Muscle layer of colon (tissue), 2 donors: ENCODE measurements at regions not wholly inside any gene's neighbourhood (a gene's known extent, or its start where the extent isn't known, plus 50 kb on each side); places are given as distances from the start of the nearest gene placed in this dataset.

Source experiments
- H3K27ac ChIP-seq: one replicate; pipeline ENCODE4 v1.7.0; 2013; ENCODE audit warnings: low read depth, mild to moderate bottlenecking, low read length, moderate library complexity
- H3K27me3 ChIP-seq, 2 donors: one replicate each; pipeline ENCODE4 v1.7.0; 2013; ENCODE audit warnings: low read length in 2 of 2, mild to moderate bottlenecking in 2 of 2; ENCODE audit not compliant: insufficient read depth in 2 of 2, control insufficient read depth in 1 of 2
- H3K36me3 ChIP-seq: one replicate; pipeline ENCODE4 v1.7.0; 2013; ENCODE audit warnings: mild to moderate bottlenecking, low read length; ENCODE audit not compliant: insufficient read depth
- H3K4me1 ChIP-seq: one replicate; pipeline ENCODE4 v1.7.0; 2013; ENCODE audit warnings: mild to moderate bottlenecking, low read length; ENCODE audit not compliant: insufficient read depth
- H3K4me3 ChIP-seq, 2 donors: one replicate each; pipeline ENCODE4 v1.7.0; 2013; ENCODE audit warnings: low read length in 2 of 2, low read depth in 1 of 2, mild to moderate bottlenecking in 1 of 2, moderate library complexity in 1 of 2
- H3K9ac ChIP-seq: one replicate; pipeline ENCODE4 v1.7.0; 2013; ENCODE audit warnings: low read length
- H3K9me3 ChIP-seq: one replicate; pipeline ENCODE4 v1.7.0; 2013; ENCODE audit warnings: mild to moderate bottlenecking, low read length
- donor health status: abdominal sarcoma.
- donor health status: Adenocarcinoma of cecum.

GRCh38 chr12:89783359-89784060 is 74.9 kb upstream of the ATP2B1 start:
- Histone ChIP-seq H3K27ac (no peak overlapping the region), H3K9me3 (no peaks in the 10 kb centered on the region), H3K9ac (no peak overlapping the region), H3K4me1 (peaks cover 10% of the 10 kb centered on the region), H3K27me3 (no peaks in the 10 kb centered on the region), H3K4me3 (no peak overlapping the region), H3K36me3 (no peaks in the 10 kb centered on the region)

- Histone ChIP-seq H3K27me3 (no peaks in the 10 kb centered on the region), H3K9ac (no peak overlapping the region), H3K9me3 (no peaks in the 10 kb centered on the region), H3K4me3 (no peak overlapping the region), H3K36me3 (no peaks in the 10 kb centered on the region), H3K27ac (no peak overlapping the region), H3K4me1 (peaks cover 10% of the 10 kb centered on the region)
Measured at GRCh38 chr12:89782807-89783206, 74.2 kb upstream of the ATP2B1 start.

- no peaks in the 10 kb centered on the region for H3K36me3 ChIP-seq
- no peaks in the 10 kb centered on the region for H3K27me3 ChIP-seq
- no peak overlapping the region for H3K9ac ChIP-seq
- H3K27ac ChIP-seq, result no peak overlapping the region
- peaks cover 10% of the 10 kb centered on the region for H3K4me1 ChIP-seq
- no peak overlapping the region for H3K4me3 ChIP-seq
- H3K9me3 ChIP-seq, result no peaks in the 10 kb centered on the region
Measured at GRCh38 chr12:89781946-89782550, 73.4 kb upstream of the ATP2B1 start.

- H3K27ac ChIP-seq, result no peak overlapping the region
- no peak overlapping the region for H3K9ac ChIP-seq
- H3K4me1 ChIP-seq, result peaks cover 10% of the 10 kb centered on the region
- no peaks in the 10 kb centered on the region for H3K27me3 ChIP-seq
- no peaks in the 10 kb centered on the region for H3K36me3 ChIP-seq
- no peaks in the 10 kb centered on the region for H3K9me3 ChIP-seq
- H3K4me3 ChIP-seq, result no peak overlapping the region
Measured at GRCh38 chr12:89781156-89781555, 72.5 kb upstream of the ATP2B1 start.

- no peaks in the 10 kb centered on the region for H3K36me3 ChIP-seq
- no peaks in the 10 kb centered on the region for H3K27me3 ChIP-seq
- no peak overlapping the region for H3K9ac ChIP-seq
- no peak overlapping the region for H3K27ac ChIP-seq
- peaks cover 10% of the 10 kb centered on the region for H3K4me1 ChIP-seq
- H3K9me3 ChIP-seq, result no peaks in the 10 kb centered on the region
- no peak overlapping the region for H3K4me3 ChIP-seq
Measured at GRCh38 chr12:89779090-89779489, 70.5 kb upstream of the ATP2B1 start.

GRCh38 chr12:89777733-89778379 is 69.2 kb upstream of the ATP2B1 start:
- Histone ChIP-seq H3K4me1 (peaks cover under 1% of the 10 kb centered on the region), H3K9me3 (no peaks in the 10 kb centered on the region), H3K27ac (no peak overlapping the region), H3K36me3 (no peaks in the 10 kb centered on the region), H3K9ac (no peak overlapping the region), H3K4me3 (no peak overlapping the region), H3K27me3 (no peaks in the 10 kb centered on the region)

GRCh38 chr12:89775986-89776365 is 67.3 kb upstream of the ATP2B1 start:
- no peak overlapping the region for H3K4me3 ChIP-seq
- no peaks in the 10 kb centered on the region for H3K4me1 ChIP-seq
- no peaks in the 10 kb centered on the region for H3K36me3 ChIP-seq
- H3K27me3 ChIP-seq, result no peaks in the 10 kb centered on the region
- no peak overlapping the region for H3K9ac ChIP-seq
- no peaks in the 10 kb centered on the region for H3K9me3 ChIP-seq
- H3K27ac ChIP-seq, result no peak overlapping the region

GRCh38 chr12:89775063-89775985 is 66.7 kb upstream of the ATP2B1 start:
- no peak overlapping the region for H3K9ac ChIP-seq
- no peaks in the 10 kb centered on the region for H3K36me3 ChIP-seq
- no peaks in the 10 kb centered on the region for H3K27me3 ChIP-seq
- H3K4me3 ChIP-seq, result no peak overlapping the region
- no peaks in the 10 kb centered on the region for H3K9me3 ChIP-seq
- H3K27ac ChIP-seq, result no peak overlapping the region
- H3K4me1 ChIP-seq, result no peaks in the 10 kb centered on the region

GRCh38 chr12:89774645-89775044 is 66.0 kb upstream of the ATP2B1 start:
- H3K9me3 ChIP-seq, result no peaks in the 10 kb centered on the region
- no peak overlapping the region for H3K9ac ChIP-seq
- H3K27me3 ChIP-seq, result no peaks in the 10 kb centered on the region
- no peaks in the 10 kb centered on the region for H3K36me3 ChIP-seq
- no peaks in the 10 kb centered on the region for H3K4me1 ChIP-seq
- no peak overlapping the region for H3K27ac ChIP-seq
- H3K4me3 ChIP-seq, result no peak overlapping the region

GRCh38 chr12:89770391-89770790 is 61.8 kb upstream of the ATP2B1 start:
- Histone ChIP-seq H3K36me3 (no peaks in the 10 kb centered on the region), H3K27ac (no peak overlapping the region), H3K27me3 (no peaks in the 10 kb centered on the region), H3K4me3 (no peak overlapping the region), H3K9me3 (no peaks in the 10 kb centered on the region), H3K9ac (no peak overlapping the region), H3K4me1 (no peaks in the 10 kb centered on the region)

GRCh38 chr12:89769483-89769818 is 60.8 kb upstream of the ATP2B1 start:
- Histone ChIP-seq H3K4me1 (no peaks in the 10 kb centered on the region), H3K9me3 (no peaks in the 10 kb centered on the region), H3K4me3 (no peak overlapping the region), H3K36me3 (no peaks in the 10 kb centered on the region), H3K27ac (no peak overlapping the region), H3K9ac (no peak overlapping the region), H3K27me3 (no peaks in the 10 kb centered on the region)
